Activated CD4-positive, alpha-beta T cell treated with anti-CD3 and anti-CD28 coated beads for 24 hours (primary cell): ENCODE measurements at regions not wholly inside any gene's neighbourhood (a gene's known extent, or its start where the extent isn't known, plus 50 kb on each side); places are given as distances from the start of the nearest gene placed in this dataset.

Experiments
- DNase-seq, 2 donors: peaks; one replicate each; pipeline ENCODE4 v3.0.0-alpha.2; 2020; ENCODE audit warnings: low read depth in 2 of 2

DNA sequence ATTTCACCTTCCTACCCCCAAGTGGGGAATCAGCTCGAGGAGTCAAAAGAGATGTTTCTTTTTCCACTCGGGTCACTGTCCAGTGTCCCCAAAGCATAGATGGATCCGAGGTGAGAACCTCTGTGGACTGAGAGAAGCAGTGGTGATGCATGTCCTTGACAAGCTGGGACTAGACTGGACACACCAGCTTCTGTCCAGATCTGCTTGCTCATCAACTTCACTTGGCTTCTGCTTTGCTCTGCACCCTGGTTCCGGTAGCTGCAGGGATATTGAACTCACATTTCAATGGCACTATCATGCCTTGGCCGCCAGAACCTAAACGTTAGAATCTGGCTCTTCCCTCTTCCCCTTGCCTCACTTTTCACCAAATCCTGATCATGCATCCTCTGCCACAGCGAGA is 50.3 kb upstream of the CXCL12 start:
- no peak for DNase-seq

DNA sequence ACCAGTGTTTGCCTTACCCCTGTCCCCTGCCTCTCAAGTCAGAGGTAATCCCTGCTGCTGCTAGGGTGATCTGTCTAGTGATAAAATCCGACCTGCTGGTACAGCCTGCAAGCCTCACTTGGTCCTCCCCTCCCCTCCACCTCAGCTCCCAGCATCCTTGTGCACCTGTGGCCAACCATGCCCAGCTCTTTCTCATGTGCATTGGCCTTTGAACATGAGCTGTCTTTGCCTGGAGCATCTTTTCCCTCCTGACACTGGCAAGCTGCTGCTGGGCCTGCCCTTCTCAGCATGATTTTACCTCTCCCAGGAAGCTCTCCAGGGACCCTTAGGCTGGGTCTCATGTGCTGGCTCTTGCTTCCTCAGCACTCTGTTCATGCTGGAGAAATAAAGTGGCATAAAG is 51.3 kb upstream of the CXCL12 start:
- no peak for DNase-seq

DNA sequence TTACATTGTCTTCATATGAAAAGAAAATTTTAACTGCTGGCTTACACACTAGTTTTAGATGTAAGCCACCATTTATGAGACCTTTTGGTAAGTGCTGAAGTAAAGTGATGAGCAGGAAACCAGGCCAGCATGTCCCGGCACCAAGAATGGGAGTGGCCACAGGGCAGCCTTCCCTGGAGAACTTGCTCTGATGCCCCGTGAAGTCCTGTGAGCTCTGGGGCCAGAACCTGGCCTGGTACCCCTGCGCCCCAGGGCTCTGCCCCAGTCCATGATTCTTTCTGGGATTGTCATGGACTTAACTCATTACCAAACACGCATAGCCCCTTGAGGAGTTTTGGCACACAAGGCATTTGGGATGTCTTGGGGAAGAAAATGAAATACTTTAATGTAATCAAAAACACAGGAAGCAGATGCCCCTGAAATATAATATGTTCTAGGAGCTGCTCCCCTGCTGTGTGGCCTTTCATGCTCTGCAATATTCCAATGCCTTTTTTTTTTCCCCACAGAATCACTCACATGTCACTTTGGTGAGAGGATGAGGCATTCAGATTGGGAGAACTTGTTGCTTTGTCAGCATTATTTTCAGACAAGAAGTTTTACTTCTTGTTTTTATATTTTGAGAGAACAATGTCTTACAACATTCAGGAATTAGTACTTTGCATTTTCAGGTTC is 53.1 kb upstream of the CXCL12 start:
- DNase-seq = no peak

DNA sequence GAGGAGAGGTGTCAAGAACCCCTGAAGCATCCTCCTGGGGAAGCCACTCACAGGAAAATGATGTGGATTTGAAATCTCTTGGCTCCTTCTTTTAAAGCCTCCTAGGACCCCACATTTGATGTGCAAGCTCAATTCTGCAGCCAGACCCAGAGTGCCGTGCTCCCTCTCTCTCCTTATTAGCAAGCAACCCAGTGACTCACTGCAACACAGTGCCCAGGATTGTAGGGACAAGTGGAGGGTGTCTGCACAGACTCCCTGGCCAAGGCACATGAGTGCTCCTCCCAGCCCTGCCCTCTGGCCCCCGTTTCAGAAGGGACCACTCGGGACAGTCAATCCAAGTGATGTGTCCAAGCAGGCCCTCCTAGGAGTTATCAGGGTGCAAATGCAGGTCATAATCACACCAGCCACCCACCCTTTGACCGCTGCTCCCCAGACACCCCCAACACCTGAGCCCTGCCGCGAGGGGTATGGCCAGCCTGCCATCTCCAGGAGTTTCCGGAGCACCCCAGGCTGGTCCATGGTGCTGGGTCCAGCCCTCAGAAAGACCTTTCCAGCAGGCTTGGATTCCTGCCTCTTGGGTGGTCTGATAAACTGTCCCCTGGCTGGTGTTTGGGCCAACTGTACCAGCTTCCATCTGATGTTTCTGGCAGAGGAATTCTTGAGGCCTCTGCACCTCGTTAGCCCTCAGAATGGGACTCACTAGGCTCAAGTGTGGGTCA is 54.5 kb upstream of the CXCL12 start:
- DNase-seq = no peak

DNA sequence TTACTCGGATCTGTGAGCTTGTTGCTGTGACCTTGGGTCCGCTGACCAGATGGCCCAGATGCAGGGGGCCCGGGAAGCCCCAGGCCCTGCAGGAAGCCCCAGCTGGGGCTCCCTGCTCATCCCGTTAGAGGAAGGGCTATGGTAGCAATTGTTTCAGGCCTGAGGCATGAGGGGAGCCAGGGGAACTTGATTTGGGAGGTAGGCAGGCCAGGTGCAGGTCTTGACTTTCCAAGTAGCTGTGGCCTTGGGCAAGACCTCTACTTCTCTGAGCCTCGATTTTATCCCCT is 55.0 kb upstream of the CXCL12 start:
- no peak for DNase-seq

DNA sequence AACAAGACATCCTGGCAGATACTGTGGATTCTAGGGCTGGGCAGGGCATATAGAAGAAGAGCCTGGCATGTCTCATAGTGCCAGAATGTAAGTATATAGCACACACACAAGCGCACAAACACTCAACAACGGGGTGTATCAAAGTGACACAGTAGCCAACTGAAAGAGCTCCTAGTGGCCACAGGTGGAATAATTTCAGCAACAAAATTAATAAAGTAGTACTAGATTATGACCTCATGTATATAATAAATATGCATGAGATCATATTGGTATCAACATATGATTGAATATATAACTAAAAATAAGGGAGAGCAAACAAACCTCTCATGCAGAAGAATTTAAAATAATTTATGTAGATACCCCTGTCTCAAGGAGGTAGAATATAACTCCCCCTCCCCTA is 72.4 kb upstream of the CXCL12 start:
- no peak for DNase-seq

DNA sequence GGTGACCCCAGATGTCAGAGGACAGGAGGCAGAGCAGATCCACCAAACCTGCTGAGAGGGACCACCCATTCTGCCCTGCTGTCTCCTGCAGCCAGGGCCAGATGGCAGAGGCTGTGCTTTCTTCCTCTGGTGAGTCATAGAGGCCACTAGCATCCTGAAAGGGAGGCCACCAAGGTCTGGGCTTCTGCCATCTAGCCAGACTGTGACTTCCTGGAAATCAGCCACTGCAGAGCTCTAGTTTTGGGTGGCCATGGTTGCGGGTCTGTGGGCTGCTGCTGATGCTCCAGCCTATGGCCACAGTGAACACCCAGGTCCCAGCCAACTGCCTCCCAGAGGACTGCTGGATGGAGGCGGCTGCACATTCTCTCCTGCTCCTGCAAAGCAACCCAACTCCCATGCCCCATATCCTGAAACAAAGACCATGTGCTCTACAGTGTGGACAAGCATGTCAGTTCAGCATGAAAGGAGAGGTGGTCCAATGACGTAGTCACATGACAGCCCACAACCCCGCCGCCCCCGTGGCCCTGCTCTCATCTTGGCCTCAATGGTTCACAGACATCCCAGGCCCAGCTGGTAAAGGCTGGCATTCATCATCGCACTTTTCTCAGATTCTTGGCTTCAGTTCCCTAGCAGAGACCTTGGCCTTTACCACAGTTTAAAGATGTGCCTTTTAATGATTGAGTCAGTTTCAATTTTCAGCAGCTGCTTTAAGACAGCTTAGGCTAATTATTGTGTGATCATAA is 73.9 kb upstream of the CXCL12 start:
- DNase-seq = no peak

DNA sequence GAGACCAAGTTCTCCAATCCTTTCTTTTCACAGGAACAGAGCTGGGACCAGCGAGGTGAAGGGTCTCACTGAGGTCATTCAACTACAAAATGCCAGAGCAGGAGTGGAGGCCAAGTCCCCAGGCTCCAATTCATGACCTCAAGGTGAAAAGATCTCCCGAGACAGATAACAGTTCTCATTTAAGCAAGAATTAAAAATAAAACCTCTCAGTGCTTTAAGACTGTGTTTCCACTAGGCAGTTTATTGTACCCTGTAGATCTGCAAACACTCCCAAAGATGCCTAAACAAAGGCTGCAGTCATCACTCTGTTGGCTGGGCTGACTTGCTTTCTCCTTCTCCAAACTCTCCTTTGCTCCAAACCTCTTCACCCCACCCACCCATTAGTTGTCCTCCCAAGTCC is 74.8 kb upstream of the CXCL12 start:
- no peak for DNase-seq

DNA sequence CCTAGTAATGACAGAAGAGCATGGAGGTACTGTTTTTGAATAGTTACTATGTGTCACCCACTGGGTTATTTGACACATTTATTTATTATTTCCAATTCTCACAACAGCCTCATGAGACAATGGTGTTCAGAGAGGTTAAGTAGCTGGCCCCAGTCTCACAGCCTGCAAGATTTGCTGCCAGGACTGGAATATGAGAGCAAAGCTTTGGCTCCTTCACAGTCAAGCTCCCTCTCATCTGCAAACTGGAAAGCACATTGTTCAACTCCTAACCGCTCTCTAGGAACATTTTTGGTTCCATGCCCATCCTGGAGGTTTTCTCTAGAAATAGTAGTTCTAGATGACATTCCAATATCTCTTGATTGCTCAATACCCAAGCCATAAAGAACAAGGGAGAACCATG is 75.5 kb upstream of the CXCL12 start:
- no peak for DNase-seq

DNA sequence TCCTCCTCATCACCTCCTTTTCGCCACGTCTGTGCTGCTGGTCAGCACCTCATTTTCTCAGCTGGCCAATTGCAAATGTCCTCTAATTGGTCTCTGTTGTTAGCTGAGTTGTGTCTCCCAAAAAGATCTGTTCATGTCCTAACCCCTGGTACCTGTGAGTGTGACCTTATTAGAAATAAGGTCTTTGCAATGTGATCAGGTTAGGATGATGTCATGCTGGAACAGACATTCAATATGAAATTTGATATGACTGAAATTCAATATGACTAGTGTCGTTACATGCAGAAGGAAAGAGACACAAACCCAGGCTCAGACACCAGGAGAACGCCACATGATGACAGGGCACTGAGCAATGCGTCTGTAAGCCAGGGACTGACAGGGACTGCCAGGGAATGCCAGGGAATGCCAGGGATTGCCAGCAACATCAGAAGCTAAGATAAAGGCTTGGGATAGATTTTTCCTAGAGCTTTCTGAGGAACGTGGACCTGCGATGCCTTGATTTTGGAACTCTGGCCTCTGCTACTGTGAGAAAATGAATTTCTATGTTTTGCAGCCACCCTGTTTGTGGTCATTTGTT is 77.5 kb upstream of the CXCL12 start:
- DNase-seq = no peak

DNA sequence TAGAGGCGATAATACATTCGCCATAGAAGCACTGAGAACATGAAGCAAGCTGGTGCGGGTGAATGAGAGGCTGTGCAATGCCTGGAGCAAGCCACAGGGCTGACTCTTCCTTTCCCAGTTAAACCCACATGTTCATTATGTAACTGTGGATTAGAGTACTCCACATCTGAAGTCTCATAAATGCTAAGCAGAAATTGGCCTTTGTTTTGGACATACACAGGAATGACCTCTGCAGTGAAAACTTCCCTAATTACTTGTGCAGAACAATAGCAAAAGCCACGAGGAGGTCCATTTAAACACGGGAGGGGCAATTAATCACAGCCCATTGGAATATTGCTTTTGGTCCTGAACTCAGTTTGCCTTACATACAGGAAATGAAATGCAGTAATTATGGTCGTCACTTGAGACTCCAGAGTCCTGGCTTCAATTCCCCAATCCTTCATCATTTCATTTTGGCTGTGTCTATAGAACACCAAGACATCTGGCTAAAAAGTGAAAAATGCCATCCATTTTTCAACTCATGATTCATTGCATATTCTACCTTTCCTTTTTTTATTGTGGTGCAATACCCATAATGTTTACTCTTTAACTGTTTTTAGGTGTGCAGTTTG is 78.7 kb upstream of the CXCL12 start:
- no peak for DNase-seq

DNA sequence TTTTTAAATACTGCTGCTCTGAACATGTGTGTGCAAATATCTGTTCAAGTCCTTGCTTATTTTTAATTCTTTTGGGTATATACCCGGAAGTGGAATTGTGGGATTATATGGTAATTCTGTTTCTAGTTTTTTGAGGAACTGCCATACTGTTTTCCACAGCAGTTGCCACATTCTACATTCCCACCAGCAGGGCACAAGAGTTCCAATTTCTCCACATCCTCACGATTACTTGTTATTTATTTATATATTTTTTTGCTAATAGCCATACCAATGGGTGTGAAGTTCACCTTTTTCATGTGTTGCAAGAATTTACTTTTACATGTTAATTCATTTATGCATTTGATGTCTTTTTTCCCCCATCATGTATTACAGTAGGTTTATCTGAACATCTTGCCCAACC is 79.6 kb upstream of the CXCL12 start:
- DNase-seq = no peak

DNA sequence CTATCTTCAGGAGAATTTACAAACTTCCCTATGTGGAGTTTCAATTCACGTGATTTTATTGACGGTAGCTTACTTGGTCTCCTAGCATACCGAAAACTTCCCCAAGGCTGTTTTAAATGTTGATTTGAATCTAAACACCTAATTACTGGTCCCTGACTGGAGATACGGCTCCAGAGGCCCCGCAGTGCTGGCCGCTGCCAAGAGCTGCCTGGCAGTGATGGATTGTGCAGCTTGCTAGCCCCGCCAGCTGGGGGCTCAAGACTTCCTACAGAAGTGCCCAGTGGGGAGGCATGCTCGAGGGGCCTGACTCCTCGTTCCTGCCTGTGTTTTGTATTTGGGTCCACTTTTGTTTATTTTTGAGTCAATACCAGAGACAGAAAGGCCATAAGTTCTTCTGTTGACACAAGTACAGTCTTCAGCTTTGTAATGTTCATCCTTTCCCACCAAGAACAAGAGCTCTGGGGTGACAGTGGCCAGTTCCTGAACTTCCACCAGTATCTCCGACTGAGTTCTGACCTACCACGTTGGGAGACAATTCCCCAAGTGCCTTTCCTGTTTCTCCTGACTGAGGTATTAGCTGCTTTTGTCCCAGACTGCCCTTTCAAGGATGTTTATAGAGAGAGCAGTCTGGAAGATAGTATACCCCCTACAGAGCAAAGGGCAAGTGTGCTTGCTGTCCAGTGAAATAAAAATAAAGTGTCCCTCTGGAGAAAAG is 80.7 kb upstream of the CXCL12 start:
- no peak for DNase-seq

DNA sequence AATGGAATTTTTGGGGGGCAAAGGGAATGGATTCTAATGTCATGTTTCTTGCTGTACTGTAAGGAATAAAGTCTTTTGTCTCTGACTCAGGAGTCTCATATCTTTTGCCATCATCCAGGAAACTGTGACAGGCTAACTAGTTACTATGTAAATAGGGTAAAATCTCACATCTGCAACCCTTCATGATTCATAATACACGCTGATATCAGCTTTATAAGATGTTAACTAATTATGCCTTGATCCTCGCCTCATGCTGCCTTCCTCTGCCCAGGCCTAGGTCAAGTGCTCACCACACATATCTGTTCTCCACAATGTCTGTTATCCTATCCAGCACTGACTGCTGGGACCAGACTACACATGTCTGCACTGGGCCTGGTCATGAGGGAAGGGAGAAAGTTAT is 81.3 kb upstream of the CXCL12 start:
- DNase-seq = no peak

DNA sequence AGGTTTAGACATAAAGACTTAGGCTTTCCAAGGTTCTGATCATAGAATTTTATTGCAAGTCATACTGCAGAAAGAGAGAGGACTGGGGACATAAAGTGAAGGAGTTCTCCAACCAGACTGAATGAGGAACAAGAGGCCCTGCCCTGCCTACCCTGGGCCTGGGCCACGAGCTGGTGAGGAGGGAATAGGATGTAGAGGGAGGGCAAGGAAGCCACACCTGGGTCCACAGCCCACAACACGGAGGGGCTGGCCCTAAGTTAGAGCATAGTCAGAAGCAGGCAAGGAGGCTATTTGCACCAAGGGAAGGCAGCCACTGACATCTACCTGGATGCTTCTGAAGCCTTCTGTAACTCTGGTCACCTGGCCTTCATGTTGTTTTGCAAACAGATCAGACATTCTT is 82.2 kb upstream of the CXCL12 start:
- no peak for DNase-seq

DNA sequence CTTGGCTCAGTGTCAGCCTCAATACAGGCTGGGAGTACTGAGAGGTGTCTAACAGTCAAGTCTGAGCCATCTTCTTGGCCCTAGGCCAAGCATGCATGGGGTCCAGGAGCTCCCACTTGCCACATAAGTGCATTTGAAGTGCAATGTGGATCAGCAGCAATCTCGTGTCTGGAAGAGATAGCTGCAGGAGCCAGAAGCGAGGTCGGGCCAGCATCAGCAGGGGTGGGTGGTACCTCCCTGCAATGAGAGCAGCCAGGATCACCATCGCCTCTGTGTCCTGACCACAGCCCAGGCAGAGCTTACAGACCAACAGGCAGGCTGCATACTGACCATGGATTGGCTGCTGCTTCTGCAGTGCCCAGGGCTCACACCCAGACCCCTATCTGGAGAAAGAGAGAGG is 83.0 kb upstream of the CXCL12 start:
- DNase-seq = no peak

DNA sequence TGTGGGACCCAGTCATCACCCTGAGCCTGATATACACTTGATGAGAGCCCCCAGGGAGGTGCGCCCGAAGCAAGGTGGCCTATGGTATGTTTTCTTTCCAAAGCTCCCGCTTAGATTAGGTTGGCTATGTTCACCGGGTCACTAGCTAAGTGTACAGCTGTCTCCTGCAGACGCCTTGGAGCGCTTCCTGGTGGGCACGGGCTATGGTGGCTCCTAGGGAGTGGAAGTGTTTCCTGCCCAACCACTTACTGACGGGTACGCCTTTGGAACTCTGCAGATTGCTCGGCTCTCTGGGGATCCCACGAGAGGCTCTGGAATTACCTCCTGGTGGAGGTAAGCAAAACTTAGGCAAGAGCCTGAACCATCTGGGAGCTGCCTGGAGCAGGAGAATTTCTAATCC is 83.6 kb upstream of the CXCL12 start:
- DNase-seq = no peak

DNA sequence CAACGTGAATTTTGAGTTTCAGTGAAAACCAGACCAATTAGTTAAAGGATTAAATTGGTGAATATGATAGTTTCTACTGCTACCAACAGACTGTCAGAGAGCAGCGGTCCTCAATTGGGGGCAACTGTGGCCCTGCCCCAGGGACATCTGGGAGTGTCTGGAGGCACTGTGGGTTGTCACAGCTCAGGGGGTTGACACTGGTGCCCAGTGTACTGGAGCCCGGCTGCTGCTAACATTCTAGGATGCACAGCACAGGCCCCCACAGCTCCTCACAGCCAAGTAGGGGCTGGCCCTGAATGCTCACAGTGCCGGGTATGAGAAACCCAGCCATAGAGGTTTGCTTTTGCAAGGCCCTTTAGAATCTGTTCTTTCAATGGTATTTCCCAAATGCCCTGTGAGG is 84.1 kb upstream of the CXCL12 start:
- DNase-seq = no peak

DNA sequence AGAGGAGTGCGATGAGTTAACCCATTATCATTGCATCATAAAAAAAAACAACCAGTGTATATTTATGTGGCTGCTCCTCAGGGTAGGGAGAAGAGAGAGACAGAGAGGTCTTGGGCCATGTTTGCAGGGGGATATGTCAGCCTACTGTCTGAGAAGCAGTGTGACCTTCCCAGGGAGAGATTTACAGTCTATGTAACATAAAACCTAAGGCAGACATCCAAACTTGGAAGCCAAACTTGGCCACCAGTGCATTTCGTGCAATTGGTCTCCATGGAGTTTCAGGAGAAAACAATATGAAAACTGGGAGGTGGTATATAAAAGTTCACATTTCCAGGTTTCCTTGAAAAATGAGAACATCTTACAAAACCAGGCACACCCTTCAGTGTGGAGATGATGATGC is 85.9 kb upstream of the CXCL12 start:
- no peak for DNase-seq

DNA sequence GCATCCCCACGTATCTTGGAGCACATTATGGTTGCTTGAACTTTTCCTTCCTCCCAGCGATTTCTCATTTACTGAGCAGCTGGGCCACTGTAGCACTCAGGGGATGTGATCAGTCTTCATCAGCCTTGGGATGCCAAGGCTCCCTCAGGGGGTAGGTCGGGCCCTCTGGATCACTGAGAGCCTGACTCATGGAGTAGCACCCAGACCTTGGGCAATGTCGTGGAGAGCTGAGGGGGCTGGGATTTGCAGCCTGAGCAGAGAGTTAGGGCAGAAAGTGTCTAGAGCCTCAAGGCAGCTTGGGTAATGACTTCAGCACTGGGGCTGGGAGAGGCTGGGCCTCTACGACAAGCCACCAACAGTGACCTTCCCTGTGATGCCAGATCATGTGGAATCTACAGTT is 86.5 kb upstream of the CXCL12 start:
- DNase-seq = no peak

DNA sequence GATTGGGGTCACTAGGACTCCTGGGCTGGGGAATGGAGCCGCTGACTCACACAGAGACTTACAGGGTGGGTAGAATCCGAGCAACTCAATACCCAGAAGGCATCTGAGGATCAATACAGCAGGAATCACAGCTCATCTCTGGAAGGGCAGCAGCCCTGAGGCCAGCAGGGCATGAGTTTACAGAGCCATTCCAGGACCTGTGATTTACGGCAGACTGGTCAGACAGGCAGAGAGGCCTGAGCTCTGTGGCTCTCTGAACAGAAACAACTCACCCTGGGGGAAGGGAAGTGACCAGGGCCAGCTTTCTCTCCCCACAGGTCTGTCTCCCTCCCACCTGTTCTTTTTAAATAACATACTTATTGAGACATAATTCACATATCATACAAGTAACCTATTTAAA is 88.2 kb upstream of the CXCL12 start:
- DNase-seq = no peak
